ENCODE measurements at regions not wholly inside any gene's neighbourhood (a gene's known extent, or its start where the extent isn't known, plus 50 kb on each side); places are given as distances from the start of the nearest gene placed in this dataset.

- no peak for DNase-seq (ENCODE audit: low read depth)
- H3K4me3 Mint-ChIP-seq (ENCODE audit: unreplicated experiment) = no peak overlapping the region
- no peak overlapping the region for H3K27ac Mint-ChIP-seq (ENCODE audit: unreplicated experiment)
- Histone ChIP-seq H3K9ac (ENCODE audit: low read length) (no peak overlapping the region), H3K27me3 (ENCODE audit: insufficient read depth, low read length) (no peaks in the 10 kb centered on the region), H3K9me3 (ENCODE audit: insufficient read depth, low read depth, low read length) (no peaks in the 10 kb centered on the region), H3K36me3 (ENCODE audit: insufficient read depth, low read length) (no peaks in the 10 kb centered on the region), H4K20me1 (ENCODE audit: insufficient read depth, low read length) (no peaks in the 10 kb centered on the region), H3K27ac (ENCODE audit: low read depth, low read length) (no peak overlapping the region), H3K4me2 (ENCODE audit: low read length) (no peak overlapping the region), H3K4me3 (ENCODE audit: insufficient read depth, low read depth, low read length) (no peak overlapping the region), H3K79me2 (ENCODE audit: insufficient read depth, low read length) (no peaks in the 10 kb centered on the region), H3K4me1 (ENCODE audit: insufficient read depth, low read length) (no peaks in the 10 kb centered on the region), H2AFZ (ENCODE audit: low read depth, low read length) (no peak overlapping the region)
- no peak for FAIRE-seq
- H3K36me3 Mint-ChIP-seq (ENCODE audit: low read depth, unreplicated experiment) = no peaks in the 10 kb centered on the region
- TF ChIP-seq EZH2 (IDR thresholded peaks at IDR 0.05; ENCODE audit: insufficient read depth, low read length) = no peak
- TF ChIP-seq, protein P1, sequence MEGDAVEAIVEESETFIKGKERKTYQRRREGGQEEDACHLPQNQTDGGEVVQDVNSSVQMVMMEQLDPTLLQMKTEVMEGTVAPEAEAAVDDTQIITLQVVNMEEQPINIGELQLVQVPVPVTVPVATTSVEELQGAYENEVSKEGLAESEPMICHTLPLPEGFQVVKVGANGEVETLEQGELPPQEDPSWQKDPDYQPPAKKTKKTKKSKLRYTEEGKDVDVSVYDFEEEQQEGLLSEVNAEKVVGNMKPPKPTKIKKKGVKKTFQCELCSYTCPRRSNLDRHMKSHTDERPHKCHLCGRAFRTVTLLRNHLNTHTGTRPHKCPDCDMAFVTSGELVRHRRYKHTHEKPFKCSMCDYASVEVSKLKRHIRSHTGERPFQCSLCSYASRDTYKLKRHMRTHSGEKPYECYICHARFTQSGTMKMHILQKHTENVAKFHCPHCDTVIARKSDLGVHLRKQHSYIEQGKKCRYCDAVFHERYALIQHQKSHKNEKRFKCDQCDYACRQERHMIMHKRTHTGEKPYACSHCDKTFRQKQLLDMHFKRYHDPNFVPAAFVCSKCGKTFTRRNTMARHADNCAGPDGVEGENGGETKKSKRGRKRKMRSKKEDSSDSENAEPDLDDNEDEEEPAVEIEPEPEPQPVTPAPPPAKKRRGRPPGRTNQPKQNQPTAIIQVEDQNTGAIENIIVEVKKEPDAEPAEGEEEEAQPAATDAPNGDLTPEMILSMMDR (IDR thresholded peaks at IDR 0.05; ENCODE audit: insufficient read depth, low read depth, low read length) = no peak
- no peaks in the 10 kb centered on the region for H3K9me3 Mint-ChIP-seq (ENCODE audit: unreplicated experiment)
- no peaks in the 10 kb centered on the region for H3K4me1 Mint-ChIP-seq (ENCODE audit: low read depth, unreplicated experiment)
- no peaks in the 10 kb centered on the region for H3K27me3 Mint-ChIP-seq (ENCODE audit: low read depth, unreplicated experiment)
Measured at GRCh38 chr3:95810462-95810861, 1003.9 kb upstream of the EPHA6 start.

DNA sequence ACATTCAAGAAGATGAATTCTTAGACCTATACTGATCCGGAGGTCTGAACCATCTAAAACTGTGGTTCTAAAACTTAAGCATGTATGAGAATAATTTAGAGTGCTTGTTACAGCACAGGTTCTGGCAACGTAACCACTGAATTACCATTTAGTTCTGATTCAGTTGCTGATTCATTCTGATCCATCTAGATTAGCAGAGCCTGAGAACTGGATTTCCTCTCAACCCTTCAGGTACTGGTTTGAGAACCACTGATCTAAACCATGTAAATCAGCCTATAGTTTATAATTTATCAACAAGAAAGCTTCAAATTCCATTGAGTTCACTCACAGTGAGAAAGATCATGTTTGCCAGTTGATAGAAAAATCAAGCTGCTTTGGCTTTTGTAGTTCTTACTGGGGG, 1001.1 kb upstream of the EPHA6 start:
- Mint-ChIP-seq H3K4me1 (ENCODE audit: low read depth, unreplicated experiment) (no peaks in the 10 kb centered on the region), H3K9me3 (ENCODE audit: unreplicated experiment) (no peaks in the 10 kb centered on the region), H3K36me3 (ENCODE audit: low read depth, unreplicated experiment) (no peaks in the 10 kb centered on the region), H3K27ac (ENCODE audit: unreplicated experiment) (no peak overlapping the region), H3K4me3 (ENCODE audit: unreplicated experiment) (no peak overlapping the region), H3K27me3 (ENCODE audit: low read depth, unreplicated experiment) (no peaks in the 10 kb centered on the region)
- H3K79me2 ChIP-seq (ENCODE audit: insufficient read depth, low read length) = no peaks in the 10 kb centered on the region
- H3K4me1 ChIP-seq (ENCODE audit: insufficient read depth, low read length) = no peaks in the 10 kb centered on the region
- no peaks in the 10 kb centered on the region for H3K9me3 ChIP-seq (ENCODE audit: insufficient read depth, low read depth, low read length)
- TF ChIP-seq, protein P1 (IDR thresholded peaks at IDR 0.05; ENCODE audit: insufficient read depth, low read depth, low read length) = no peak
- no peak for TF ChIP-seq EZH2 (IDR thresholded peaks at IDR 0.05; ENCODE audit: insufficient read depth, low read length)
- no peaks in the 10 kb centered on the region for H4K20me1 ChIP-seq (ENCODE audit: insufficient read depth, low read length)
- DNase-seq (ENCODE audit: low read depth) (peak; percentile 22), FAIRE-seq (no peak)
- H3K36me3 ChIP-seq (ENCODE audit: insufficient read depth, low read length) = no peaks in the 10 kb centered on the region
- H3K27ac ChIP-seq (ENCODE audit: low read depth, low read length) = no peak overlapping the region
- H3K9ac ChIP-seq (ENCODE audit: low read length) = no peak overlapping the region
- no peaks in the 10 kb centered on the region for H3K27me3 ChIP-seq (ENCODE audit: insufficient read depth, low read length)
- no peak overlapping the region for H2AFZ ChIP-seq (ENCODE audit: low read depth, low read length)
- H3K4me3 ChIP-seq (ENCODE audit: insufficient read depth, low read depth, low read length) = no peak overlapping the region
- no peak overlapping the region for H3K4me2 ChIP-seq (ENCODE audit: low read length)

- H3K9me3 ChIP-seq (ENCODE audit: insufficient read depth, low read depth, low read length) = no peaks in the 10 kb centered on the region
- no peaks in the 10 kb centered on the region for H3K4me1 ChIP-seq (ENCODE audit: insufficient read depth, low read length)
- FAIRE-seq (no peak), DNase-seq (ENCODE audit: low read depth) (peak; percentile 0)
- TF ChIP-seq, protein P1 (IDR thresholded peaks at IDR 0.05; ENCODE audit: insufficient read depth, low read depth, low read length) = no peak
- no peak for TF ChIP-seq EZH2 (IDR thresholded peaks at IDR 0.05; ENCODE audit: insufficient read depth, low read length)
- H3K4me3 ChIP-seq (ENCODE audit: insufficient read depth, low read depth, low read length) = no peak overlapping the region
- H3K27me3 Mint-ChIP-seq (ENCODE audit: low read depth, unreplicated experiment) = no peaks in the 10 kb centered on the region
- H3K4me1 Mint-ChIP-seq (ENCODE audit: low read depth, unreplicated experiment) = no peaks in the 10 kb centered on the region
- no peak overlapping the region for H3K27ac ChIP-seq (ENCODE audit: low read depth, low read length)
- H4K20me1 ChIP-seq (ENCODE audit: insufficient read depth, low read length) = no peaks in the 10 kb centered on the region
- H3K4me3 Mint-ChIP-seq (ENCODE audit: unreplicated experiment) = no peak overlapping the region
- H3K36me3 Mint-ChIP-seq (ENCODE audit: low read depth, unreplicated experiment) = no peaks in the 10 kb centered on the region
- no peak overlapping the region for H3K27ac Mint-ChIP-seq (ENCODE audit: unreplicated experiment)
- no peak overlapping the region for H2AFZ ChIP-seq (ENCODE audit: low read depth, low read length)
- H3K36me3 ChIP-seq (ENCODE audit: insufficient read depth, low read length) = no peaks in the 10 kb centered on the region
- H3K27me3 ChIP-seq (ENCODE audit: insufficient read depth, low read length) = no peaks in the 10 kb centered on the region
- H3K9ac ChIP-seq (ENCODE audit: low read length) = no peak overlapping the region
- H3K79me2 ChIP-seq (ENCODE audit: insufficient read depth, low read length) = no peaks in the 10 kb centered on the region
- H3K4me2 ChIP-seq (ENCODE audit: low read length) = no peak overlapping the region
- no peaks in the 10 kb centered on the region for H3K9me3 Mint-ChIP-seq (ENCODE audit: unreplicated experiment)
Measured at GRCh38 chr3:95815828-95816227, 998.6 kb upstream of the EPHA6 start.

Data from astrocyte (in vitro differentiated cells and primary cell).